ENCODE measurements at regions not wholly inside any gene's neighbourhood (a gene's known extent, or its start where the extent isn't known, plus 50 kb on each side); places are given as distances from the start of the nearest gene placed in this dataset.

- intact Hi-C loops (cut with micrococcal nuclease) = no loop called here
- DNase-seq = no peak
- H3K4me2 ChIP-seq (replicated peaks; ENCODE audit: extremely low read depth, low read length, poor library complexity, severe bottlenecking) = no peak overlapping the region
- H3K9me3 ChIP-seq (replicated peaks in 1 of 2; ENCODE audit: control insufficient read depth in 1 of 2, insufficient read depth in 1 of 2, low read length in 2 of 2) = no peaks in the 10 kb centered on the region
- no peaks in the 10 kb centered on the region for H3K27me3 ChIP-seq (ENCODE audit: control insufficient read depth in 2 of 2, insufficient read depth in 2 of 2, low read length in 2 of 2)
- H3K9me3 Mint-ChIP-seq = peaks cover 0 to 12% (median 8%) of the 10 kb centered on the region in 7 donors
- no peaks in the 10 kb centered on the region for H3K36me3 ChIP-seq (replicated peaks in 1 of 2; ENCODE audit: control insufficient read depth in 1 of 2, insufficient read depth in 2 of 2, low read length in 2 of 2)
- H3K79me2 ChIP-seq (ENCODE audit: insufficient read depth, low read length) = no peaks in the 10 kb centered on the region
- no peak overlapping the region for H3K9ac ChIP-seq (ENCODE audit: insufficient read depth, low read length, poor library complexity, severe bottlenecking)
- no peaks in the 10 kb centered on the region for H3K36me3 Mint-ChIP-seq
- H3K4me1 Mint-ChIP-seq = no peaks in the 10 kb centered on the region
- H3K4me1 ChIP-seq (ENCODE audit: control insufficient read depth in 1 of 2, insufficient read depth in 2 of 2, low read length in 2 of 2) = no peaks in the 10 kb centered on the region
- TF ChIP-seq CTCF (IDR thresholded peaks at IDR 0.05) = no peak
- H4K20me1 ChIP-seq (ENCODE audit: insufficient read depth, low read length) = no peaks in the 10 kb centered on the region
- H3K27ac Mint-ChIP-seq = no peak overlapping the region
- H2AFZ ChIP-seq (ENCODE audit: insufficient read depth, low read depth, low read length, poor library complexity, severe bottlenecking) = no peak overlapping the region
- no peak overlapping the region for H3K27ac ChIP-seq (ENCODE audit: low read depth in 1 of 2, low read length in 2 of 2)
- 100% methylated on average over 4 of the region's 7 CpGs for WGBS (ENCODE audit: insufficient coverage)
- H3K27me3 Mint-ChIP-seq (ENCODE audit: low read depth in 3 of 3) = peaks cover 1 to 3% (median 1%) of the 10 kb centered on the region in 3 donors
- H3K4me3 ChIP-seq (replicated peaks in 1 of 3; ENCODE audit: low read depth in 2 of 3, low read length in 3 of 3) = no peak overlapping the region
- H3K4me3 Mint-ChIP-seq = no peak overlapping the region
Observed at GRCh38 chr3:3685721-3686120, 113.5 kb upstream of the LRRN1 start.

DNA sequence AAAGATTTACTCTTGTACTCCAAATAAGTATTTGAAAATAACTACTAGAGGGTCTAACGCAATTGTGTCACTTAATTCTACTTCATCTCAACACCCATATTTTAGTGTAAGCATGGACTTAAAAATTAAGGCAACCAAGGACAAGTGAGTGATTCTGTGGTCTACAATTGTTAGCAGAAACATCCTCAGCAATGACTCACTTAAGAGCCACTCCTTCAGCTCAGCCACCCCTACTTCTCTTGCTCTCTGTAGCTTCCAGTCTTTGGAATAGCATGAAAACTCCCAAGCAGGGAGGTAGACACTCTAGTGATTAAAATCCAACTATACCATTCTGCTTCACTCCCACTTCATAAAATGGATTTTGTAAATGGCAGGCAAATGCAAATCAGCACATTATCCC, 116.0 kb upstream of the LRRN1 start:
- Histone ChIP-seq H3K4me1 (ENCODE audit: control insufficient read depth in 1 of 2, insufficient read depth in 2 of 2, low read length in 2 of 2) (no peaks in the 10 kb centered on the region), H3K27ac (ENCODE audit: low read depth in 1 of 2, low read length in 2 of 2) (no peak overlapping the region), H3K4me3 (replicated peaks in 1 of 3; ENCODE audit: low read depth in 2 of 3, low read length in 3 of 3) (no peak overlapping the region), H3K4me2 (replicated peaks; ENCODE audit: extremely low read depth, low read length, poor library complexity, severe bottlenecking) (no peak overlapping the region), H3K9me3 (replicated peaks in 1 of 2; ENCODE audit: control insufficient read depth in 1 of 2, insufficient read depth in 1 of 2, low read length in 2 of 2) (no peaks in the 10 kb centered on the region), H3K27me3 (ENCODE audit: control insufficient read depth in 2 of 2, insufficient read depth in 2 of 2, low read length in 2 of 2) (no peaks in the 10 kb centered on the region), H4K20me1 (ENCODE audit: insufficient read depth, low read length) (no peaks in the 10 kb centered on the region), H2AFZ (ENCODE audit: insufficient read depth, low read depth, low read length, poor library complexity, severe bottlenecking) (no peak overlapping the region), H3K9ac (ENCODE audit: insufficient read depth, low read length, poor library complexity, severe bottlenecking) (no peak overlapping the region), H3K36me3 (replicated peaks in 1 of 2; ENCODE audit: control insufficient read depth in 1 of 2, insufficient read depth in 2 of 2, low read length in 2 of 2) (no peaks in the 10 kb centered on the region), H3K79me2 (ENCODE audit: insufficient read depth, low read length) (no peaks in the 10 kb centered on the region)
- TF ChIP-seq CTCF (IDR thresholded peaks at IDR 0.05) = no peak
- H3K27me3 Mint-ChIP-seq (ENCODE audit: low read depth in 3 of 3) = peaks cover 1 to 3% (median 1%) of the 10 kb centered on the region in 3 donors
- no peaks in the 10 kb centered on the region for H3K36me3 Mint-ChIP-seq
- peaks cover 0 to 13% (median 9%) of the 10 kb centered on the region in 7 donors for H3K9me3 Mint-ChIP-seq
- H3K4me1 Mint-ChIP-seq = no peaks in the 10 kb centered on the region
- WGBS (ENCODE audit: insufficient coverage) = no CpG with 5 or more reads among the region's 1 CpG
- intact Hi-C loops (cut with micrococcal nuclease) = no loop called here
- no peak overlapping the region for H3K4me3 Mint-ChIP-seq
- DNase-seq = no peak
- H3K27ac Mint-ChIP-seq = no peak overlapping the region
